Vagina (tissue), 2 donors: ENCODE measurements at regions not wholly inside any gene's neighbourhood (a gene's known extent, or its start where the extent isn't known, plus 50 kb on each side); places are given as distances from the start of the nearest gene placed in this dataset.

Source experiments
- DNase-seq, 2 donors: peaks; one replicate each; pipeline ENCODE4 v3.0.0-alpha.2; 2017; ENCODE audit errors: extremely low spot score in 2 of 2
- H3K27ac ChIP-seq: fragments of 200-600 bp; sonication (generic); one replicate; pipeline ENCODE4 v1.5.1; 2019
- H3K27me3 ChIP-seq: fragments of 200-600 bp; sonication (generic); one replicate; pipeline ENCODE4 v1.5.1; 2019
- H3K36me3 ChIP-seq, 2 donors: fragments of 200-600 bp; sonication (generic); one replicate each; pipeline ENCODE4 v1.5.1; 2017 to 2019
- H3K4me1 ChIP-seq: fragments of 200-600 bp; sonication (generic); one replicate; pipeline ENCODE4 v1.5.1; 2019
- H3K4me3 ChIP-seq, 2 donors: fragments of 200-600 bp; sonication (generic); 1 replicate in 1 of 2; 2 replicates in 1 of 2; pipeline ENCODE4 v1.5.1; 2016 to 2019
- H3K9me3 ChIP-seq: fragments of 200-600 bp; sonication (generic); one replicate; pipeline ENCODE4 v1.5.1; 2019
- POLR2A ChIP-seq, 2 donors: fragments of 450-650 bp; IDR thresholded peaks; one replicate each; pipeline ENCODE4 v1.6.1; 2017; ENCODE audit warnings: antibody characterized with exemption in 2 of 2, mild to moderate bottlenecking in 2 of 2, moderate library complexity in 2 of 2
- POLR2AphosphoS5 ChIP-seq, 2 donors: sonication (generic); formaldehyde crosslinking; IDR thresholded peaks; one replicate each; pipeline ENCODE4 v1.9.0; 2017; ENCODE audit warnings: antibody characterized with exemption in 2 of 2, mild to moderate bottlenecking in 2 of 2, low read depth in 1 of 2; ENCODE audit not compliant: insufficient read depth in 1 of 2
- intact Hi-C: fragments of 100-400 bp; cut with DNase I; formaldehyde crosslinking; loops from one replicate; pipeline ENCODE4 v1.15.1; 2023
- TF ChIP-seq, protein P1 (sequence below), 3 experiments: fragments of 450-650 bp in 2 of 3; fragments of 200-600 bp in 1 of 3; sonication (generic) in 1 of 3; IDR thresholded peaks; one replicate each; pipeline ENCODE4 v1.5.1; 2017 to 2019; ENCODE audit warnings: antibody characterized with exemption in 3 of 3, mild to moderate bottlenecking in 2 of 3, moderate library complexity in 2 of 3

DNA sequence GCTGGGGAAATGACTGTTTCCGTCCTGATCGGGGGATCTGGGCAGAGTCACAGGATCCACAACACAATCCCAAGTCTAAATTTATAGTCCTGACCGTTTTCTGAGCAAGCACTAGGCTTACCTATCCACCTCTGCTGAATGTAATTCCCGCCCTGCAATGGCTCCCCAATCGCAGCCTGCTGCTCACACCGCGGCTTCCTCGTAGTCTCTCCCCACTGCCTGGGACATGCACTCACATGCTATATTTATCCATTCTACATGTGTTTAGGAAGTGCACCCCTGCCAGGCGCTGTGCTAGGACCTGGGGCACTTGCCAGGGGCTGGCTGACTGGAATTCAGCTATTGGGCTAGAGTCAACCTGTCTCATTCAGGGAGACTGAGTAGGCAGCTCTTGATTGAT lies 246.6 kb upstream of the CSF3R start:
- Histone ChIP-seq H3K4me1 (no peaks in the 10 kb centered on the region), H3K27ac (no peak overlapping the region), H3K27me3 (no peaks in the 10 kb centered on the region), H3K9me3 (no peaks in the 10 kb centered on the region), H3K36me3 (no peaks in the 10 kb centered on the region), H3K4me3 (no peak overlapping the region)
- TF ChIP-seq, protein P1, sequence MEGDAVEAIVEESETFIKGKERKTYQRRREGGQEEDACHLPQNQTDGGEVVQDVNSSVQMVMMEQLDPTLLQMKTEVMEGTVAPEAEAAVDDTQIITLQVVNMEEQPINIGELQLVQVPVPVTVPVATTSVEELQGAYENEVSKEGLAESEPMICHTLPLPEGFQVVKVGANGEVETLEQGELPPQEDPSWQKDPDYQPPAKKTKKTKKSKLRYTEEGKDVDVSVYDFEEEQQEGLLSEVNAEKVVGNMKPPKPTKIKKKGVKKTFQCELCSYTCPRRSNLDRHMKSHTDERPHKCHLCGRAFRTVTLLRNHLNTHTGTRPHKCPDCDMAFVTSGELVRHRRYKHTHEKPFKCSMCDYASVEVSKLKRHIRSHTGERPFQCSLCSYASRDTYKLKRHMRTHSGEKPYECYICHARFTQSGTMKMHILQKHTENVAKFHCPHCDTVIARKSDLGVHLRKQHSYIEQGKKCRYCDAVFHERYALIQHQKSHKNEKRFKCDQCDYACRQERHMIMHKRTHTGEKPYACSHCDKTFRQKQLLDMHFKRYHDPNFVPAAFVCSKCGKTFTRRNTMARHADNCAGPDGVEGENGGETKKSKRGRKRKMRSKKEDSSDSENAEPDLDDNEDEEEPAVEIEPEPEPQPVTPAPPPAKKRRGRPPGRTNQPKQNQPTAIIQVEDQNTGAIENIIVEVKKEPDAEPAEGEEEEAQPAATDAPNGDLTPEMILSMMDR (IDR thresholded peaks at IDR 0.05), result no peak
- TF ChIP-seq POLR2AphosphoS5 (IDR thresholded peaks at IDR 0.05; ENCODE audit: insufficient read depth in 1 of 2, low read depth in 1 of 2), result no peak
- TF ChIP-seq POLR2A (IDR thresholded peaks at IDR 0.05), result no peak
- intact Hi-C loops, result no loop called here
- peak in 1 of 2 donors; percentile 55 for DNase-seq

DNA sequence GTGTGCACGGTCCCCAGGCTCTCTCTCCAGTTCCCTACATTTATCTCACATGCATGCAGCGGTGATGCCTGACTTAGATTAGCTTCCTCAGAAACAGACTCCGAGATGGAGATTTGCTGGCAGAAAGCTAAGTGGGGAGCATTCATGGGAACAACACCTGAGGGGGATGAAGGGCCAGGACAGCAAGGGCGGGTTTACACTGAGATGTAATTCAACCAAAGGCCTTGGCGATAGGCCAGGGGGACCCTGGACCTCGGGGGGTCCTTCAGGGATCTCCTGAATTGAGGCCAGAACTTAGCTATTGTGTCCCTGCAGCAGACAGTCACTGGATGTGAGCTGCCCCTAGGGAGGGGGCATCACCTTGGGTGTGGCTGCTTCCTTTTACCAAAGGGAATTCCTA lies 246.1 kb upstream of the CSF3R start:
- intact Hi-C loops, result no loop called here
- H3K4me3 ChIP-seq, result no peak overlapping the region
- no peaks in the 10 kb centered on the region for H3K27me3 ChIP-seq
- H3K4me1 ChIP-seq, result no peaks in the 10 kb centered on the region
- no peaks in the 10 kb centered on the region for H3K36me3 ChIP-seq
- TF ChIP-seq POLR2A (IDR thresholded peaks at IDR 0.05), result no peak
- no peak for TF ChIP-seq POLR2AphosphoS5 (IDR thresholded peaks at IDR 0.05; ENCODE audit: insufficient read depth in 1 of 2, low read depth in 1 of 2)
- TF ChIP-seq, protein P1 (IDR thresholded peaks at IDR 0.05), result no peak
- peak in 1 of 2 donors; percentile 64 for DNase-seq
- no peak overlapping the region for H3K27ac ChIP-seq
- H3K9me3 ChIP-seq, result no peaks in the 10 kb centered on the region

DNA sequence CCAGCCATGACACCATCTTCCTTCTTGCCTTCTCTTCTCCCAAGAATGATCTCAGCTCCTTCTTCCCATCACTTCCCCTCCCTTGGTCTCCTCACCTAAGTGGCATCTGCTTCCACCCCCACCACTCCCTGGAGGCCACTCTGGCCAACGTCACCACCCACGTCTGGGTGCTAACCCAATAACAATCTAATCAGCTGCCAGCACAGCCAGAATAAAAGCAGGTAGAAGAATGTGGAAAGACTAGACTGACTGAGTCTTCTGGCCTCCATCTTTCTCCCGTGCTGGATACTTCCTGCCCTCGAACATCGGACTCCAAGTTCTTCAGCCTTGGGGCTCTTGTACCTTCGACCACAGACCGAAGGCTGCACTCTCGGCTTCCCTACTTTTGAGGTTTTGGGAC lies 245.3 kb upstream of the CSF3R start:
- DNase-seq, result peak in 1 of 2 donors; percentile 37
- Histone ChIP-seq H3K4me1 (no peaks in the 10 kb centered on the region), H3K27ac (no peak overlapping the region), H3K4me3 (no peak overlapping the region), H3K36me3 (no peaks in the 10 kb centered on the region), H3K27me3 (no peaks in the 10 kb centered on the region), H3K9me3 (no peaks in the 10 kb centered on the region)
- TF ChIP-seq, protein P1 (IDR thresholded peaks at IDR 0.05), result no peak
- TF ChIP-seq POLR2A (IDR thresholded peaks at IDR 0.05), result no peak
- TF ChIP-seq POLR2AphosphoS5 (IDR thresholded peaks at IDR 0.05; ENCODE audit: insufficient read depth in 1 of 2, low read depth in 1 of 2), result no peak
- intact Hi-C loops, result no loop called here

DNA sequence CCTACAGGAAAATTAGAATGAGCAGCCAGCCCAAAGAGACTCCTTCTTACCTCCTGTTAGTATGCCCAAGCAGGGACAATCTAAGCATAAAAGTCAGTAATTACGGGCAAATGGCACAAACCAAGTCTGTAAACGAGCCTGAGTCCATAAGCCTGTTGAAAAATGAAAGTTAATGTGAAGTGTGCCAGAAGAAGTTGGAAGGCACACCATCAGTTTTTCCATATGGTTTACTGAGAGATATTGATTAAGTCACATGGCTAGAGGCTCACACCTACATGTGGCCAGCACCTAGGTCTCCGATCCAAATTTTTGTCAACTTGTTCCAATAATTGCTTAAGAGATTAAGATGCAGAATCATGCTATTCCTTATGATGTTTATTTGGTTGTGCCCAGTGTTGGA lies 242.4 kb upstream of the CSF3R start:
- H3K9me3 ChIP-seq, result no peaks in the 10 kb centered on the region
- H3K27ac ChIP-seq, result no peak overlapping the region
- no peaks in the 10 kb centered on the region for H3K4me1 ChIP-seq
- DNase-seq, result peak in 1 of 2 donors; percentile 22
- intact Hi-C loops, result no loop called here
- no peaks in the 10 kb centered on the region for H3K27me3 ChIP-seq
- H3K4me3 ChIP-seq, result no peak overlapping the region
- H3K36me3 ChIP-seq, result no peaks in the 10 kb centered on the region
- TF ChIP-seq POLR2AphosphoS5 (IDR thresholded peaks at IDR 0.05; ENCODE audit: insufficient read depth in 1 of 2, low read depth in 1 of 2), result no peak

DNA sequence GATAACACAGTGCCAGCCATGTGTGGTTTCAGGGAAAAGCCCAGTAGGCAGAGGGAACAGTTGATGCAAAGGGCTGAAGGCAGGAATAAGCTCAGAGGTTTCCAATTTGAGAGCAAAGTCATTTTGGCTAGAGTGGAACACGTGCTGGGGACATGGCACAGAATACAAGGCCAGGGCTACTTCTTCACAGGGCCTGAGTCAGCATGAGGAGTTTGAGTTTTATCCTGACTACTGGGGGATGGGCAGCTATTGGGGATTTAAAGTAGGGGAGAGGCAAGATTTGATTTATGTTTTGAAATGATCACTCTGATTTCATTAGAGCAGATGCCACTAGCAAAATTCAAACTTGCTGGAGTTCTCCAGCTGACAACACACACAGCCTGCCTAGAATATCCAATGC lies 241.1 kb upstream of the CSF3R start:
- Histone ChIP-seq H3K4me1 (no peaks in the 10 kb centered on the region), H3K9me3 (no peaks in the 10 kb centered on the region), H3K36me3 (no peaks in the 10 kb centered on the region), H3K27me3 (no peaks in the 10 kb centered on the region), H3K27ac (no peak overlapping the region), H3K4me3 (no peak overlapping the region)
- no peak for DNase-seq
- no peak for TF ChIP-seq POLR2AphosphoS5 (IDR thresholded peaks at IDR 0.05; ENCODE audit: insufficient read depth in 1 of 2, low read depth in 1 of 2)
- TF ChIP-seq POLR2A (IDR thresholded peaks at IDR 0.05), result no peak
- TF ChIP-seq, protein P1 (IDR thresholded peaks at IDR 0.05), result no peak
- intact Hi-C loops, result no loop called here

DNA sequence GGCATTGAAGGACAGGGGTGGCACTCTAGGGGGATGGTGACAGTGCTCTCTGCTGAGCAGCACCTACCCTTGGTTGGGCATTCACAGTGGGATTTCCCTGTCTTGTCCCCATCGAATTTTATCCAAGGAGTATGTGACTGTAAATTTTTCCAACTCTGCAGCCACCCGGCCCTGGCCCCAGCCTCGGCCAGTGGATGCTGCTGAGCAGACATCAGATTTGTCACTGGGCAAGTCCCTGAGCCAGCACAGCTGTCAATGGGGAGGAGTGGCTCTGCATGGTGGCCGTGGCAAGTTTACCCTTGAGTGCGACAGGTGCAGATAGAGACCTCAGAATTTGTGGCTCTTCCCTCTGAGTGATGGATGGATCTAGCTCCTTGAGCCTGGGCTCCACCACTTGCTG lies 240.2 kb upstream of the CSF3R start:
- H3K27me3 ChIP-seq, result no peaks in the 10 kb centered on the region

More for the DNA sequence above, 240.2 kb upstream of the CSF3R start:
- Histone ChIP-seq H3K36me3 (no peaks in the 10 kb centered on the region), H3K9me3 (no peaks in the 10 kb centered on the region), H3K4me1 (no peaks in the 10 kb centered on the region), H3K4me3 (no peak overlapping the region), H3K27ac (no peak overlapping the region)
- intact Hi-C loops, result no loop called here
- TF ChIP-seq POLR2AphosphoS5 (IDR thresholded peaks at IDR 0.05; ENCODE audit: insufficient read depth in 1 of 2, low read depth in 1 of 2), result no peak
- TF ChIP-seq, protein P1 (IDR thresholded peaks at IDR 0.05), result no peak
- TF ChIP-seq POLR2A (IDR thresholded peaks at IDR 0.05), result no peak
- DNase-seq, result no peak
